Left kidney (tissue), 1 donor: ENCODE measurements at regions not wholly inside any gene's neighbourhood (a gene's known extent, or its start where the extent isn't known, plus 50 kb on each side); places are given as distances from the start of the nearest gene placed in this dataset.
"Not testable (repeated sequence)": the region's sequence is repeated elsewhere in the genome, so short reads cannot be mapped to it uniquely, and the experiment has no call there.

ENCODE experiments used
- DNase-seq: peaks from one replicate; pipeline ENCODE4 v3.0.0-alpha.2; 2013

DNA sequence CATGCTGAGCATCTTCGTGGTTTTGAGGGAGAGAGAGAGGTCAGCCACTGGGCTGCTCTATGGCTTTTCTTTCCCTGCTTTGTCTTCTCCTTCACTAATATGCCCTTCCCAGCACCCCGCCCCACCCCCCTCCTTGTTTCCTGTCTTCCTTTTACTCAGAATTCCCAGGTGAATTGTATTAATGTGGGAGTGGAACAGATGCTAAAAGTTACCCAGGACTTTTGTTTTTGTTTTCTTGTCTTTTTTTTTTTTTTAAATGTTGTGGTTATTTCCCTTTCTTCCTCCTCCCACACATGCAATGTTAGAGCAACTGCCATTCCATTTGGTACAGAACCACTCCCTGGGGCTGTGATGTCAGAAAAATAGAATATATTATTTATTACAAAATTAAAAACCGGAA lies 442.7 kb upstream of the CD180 start:
- no peak for DNase-seq

- no peak for DNase-seq
Measured at GRCh38 chr5:67636850-67637524, 440.4 kb upstream of the CD180 start.

- no peak for DNase-seq
Measured at GRCh38 chr5:67636091-67636490, 439.5 kb upstream of the CD180 start.

- not testable (repeated sequence) for DNase-seq
Measured at GRCh38 chr5:67627079-67627478, 430.5 kb upstream of the CD180 start.

- no peak for DNase-seq
Measured at GRCh38 chr5:67623078-67623477, 426.5 kb upstream of the CD180 start.

DNA sequence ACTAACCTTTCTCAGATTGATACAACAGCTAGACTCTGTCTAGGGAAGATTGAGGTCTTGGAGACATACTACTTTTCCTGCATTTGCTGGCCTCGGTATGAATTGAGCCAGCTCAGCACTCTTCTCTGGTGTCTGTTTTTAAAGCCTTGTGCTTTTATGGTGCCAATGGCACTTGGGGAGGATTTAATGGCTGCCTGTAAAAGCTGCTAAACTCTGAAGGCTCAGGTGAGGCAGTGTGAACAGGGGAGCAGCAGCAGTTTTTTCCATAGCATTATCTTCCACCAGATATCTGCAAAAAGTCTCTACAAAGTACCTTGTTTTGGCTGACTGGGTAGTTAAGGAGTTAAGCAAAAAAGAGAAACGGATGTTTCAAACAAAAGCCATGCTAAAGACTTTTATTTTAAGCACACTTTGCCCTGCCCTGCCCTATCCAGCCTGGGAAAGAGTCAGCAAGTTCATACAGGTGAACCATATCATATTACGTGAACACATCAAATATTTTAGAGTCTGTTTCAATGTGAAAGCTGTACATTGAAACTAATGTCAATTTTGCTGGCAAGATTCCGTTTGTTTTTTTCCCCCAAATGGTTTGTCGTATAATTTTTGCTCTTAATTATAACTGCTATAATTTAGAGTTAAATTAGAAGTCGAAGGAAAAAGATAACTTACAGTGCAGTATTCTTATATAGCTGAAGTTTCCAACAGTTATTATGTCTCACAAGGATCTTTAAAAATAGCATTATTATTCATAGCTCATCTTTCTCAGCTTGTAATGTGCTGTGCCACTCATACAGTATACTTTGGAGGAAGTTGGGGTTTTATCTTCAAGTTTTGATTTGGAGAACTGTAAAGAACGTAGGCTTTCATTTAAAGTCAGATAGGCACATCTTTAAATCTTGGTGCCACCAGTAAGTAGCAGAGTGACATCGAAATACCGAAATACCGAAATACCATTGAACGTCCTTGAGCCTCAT lies 424.1 kb upstream of the CD180 start:
- DNase-seq = no peak

GRCh38 chr5:67619636-67620035 lies 423.0 kb upstream of the CD180 start:
- no peak for DNase-seq

DNA sequence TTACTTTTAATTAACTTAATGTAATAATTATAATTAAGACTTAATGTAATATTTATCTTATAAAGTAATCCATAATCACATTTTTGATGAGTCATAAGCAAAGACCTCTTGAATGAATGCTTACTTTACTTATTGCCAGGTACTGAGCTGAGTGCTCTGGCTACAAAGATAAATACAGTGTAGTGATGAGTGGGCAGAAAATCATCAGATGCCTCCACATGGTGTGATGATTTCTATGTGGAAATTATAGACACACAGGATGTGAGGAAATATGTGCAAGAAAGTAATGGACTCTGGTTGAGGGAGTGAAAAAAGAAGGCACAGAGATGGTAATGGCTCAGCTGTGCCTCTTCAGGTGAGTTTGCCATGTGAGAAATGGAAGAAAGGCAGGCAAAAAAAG lies 422.6 kb upstream of the CD180 start:
- DNase-seq = no peak

GRCh38 chr5:67617051-67617450 lies 420.5 kb upstream of the CD180 start:
- DNase-seq = no peak

- no peak for DNase-seq
Measured at GRCh38 chr5:67612961-67613360, 416.4 kb upstream of the CD180 start.

GRCh38 chr5:67610186-67610912 lies 413.8 kb upstream of the CD180 start:
- no peak for DNase-seq

DNA sequence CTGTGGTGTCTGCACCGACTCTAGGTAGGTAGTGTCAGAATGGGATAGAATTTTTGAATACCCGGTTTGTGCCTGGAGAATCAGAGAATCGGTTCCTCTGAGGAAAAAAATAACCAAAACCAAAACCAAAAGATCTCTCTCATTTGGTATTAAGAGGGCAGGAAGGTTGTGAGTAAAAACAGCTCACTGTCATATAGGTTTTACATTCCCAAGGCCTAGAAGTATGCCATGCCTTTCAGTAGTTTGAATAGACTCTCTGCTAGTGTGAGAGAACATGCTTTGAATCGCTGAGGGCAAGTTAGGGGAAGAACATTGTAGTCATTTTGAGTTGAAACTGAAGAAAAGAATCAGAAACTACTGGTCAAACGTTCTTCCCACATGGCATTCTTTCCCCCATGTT lies 411.4 kb upstream of the CD180 start:
- DNase-seq = no peak

DNA sequence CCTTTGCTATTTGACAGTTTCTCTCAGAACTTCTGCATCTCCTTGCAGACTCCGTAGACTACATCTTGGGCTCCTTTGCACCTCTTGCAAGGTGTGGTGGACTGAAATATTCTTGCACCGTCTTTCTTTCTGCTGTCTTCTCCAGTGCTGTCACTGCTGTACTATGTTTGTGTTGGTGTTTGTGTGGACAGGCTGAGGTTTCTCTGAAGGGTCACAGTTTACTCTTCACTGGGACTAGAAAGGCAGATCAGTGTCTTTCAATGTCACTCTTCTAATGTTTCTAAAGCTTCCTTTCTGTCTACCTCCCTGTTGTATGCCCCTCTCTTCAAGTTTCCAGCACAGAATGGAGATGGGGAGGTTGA lies 410.0 kb upstream of the CD180 start:
- DNase-seq = no peak

- DNase-seq = no peak
Measured at GRCh38 chr5:67605730-67606585, 409.4 kb upstream of the CD180 start.

DNA sequence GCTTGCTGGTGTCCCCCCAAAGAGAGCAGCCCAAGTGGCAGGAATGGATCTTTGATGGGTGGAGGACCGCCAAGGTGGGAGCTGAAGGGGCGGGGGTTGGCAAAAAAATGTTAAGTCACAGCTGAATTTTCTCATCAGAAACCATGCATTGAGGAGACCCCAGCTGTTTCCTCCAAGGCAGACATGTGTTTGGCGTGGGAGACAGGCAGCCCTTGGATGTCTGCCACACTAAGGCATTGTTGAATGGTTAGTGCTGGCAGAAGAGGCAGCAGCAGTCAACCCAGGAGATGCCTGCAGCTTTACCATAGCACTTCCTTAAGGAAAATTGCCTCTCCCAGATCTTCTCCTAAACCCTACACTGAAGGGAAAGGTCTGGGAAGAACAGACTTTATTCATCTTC lies 394.9 kb upstream of the CD180 start:
- no peak for DNase-seq

GRCh38 chr5:67588389-67588788 lies 391.8 kb upstream of the CD180 start:
- no peak for DNase-seq

DNA sequence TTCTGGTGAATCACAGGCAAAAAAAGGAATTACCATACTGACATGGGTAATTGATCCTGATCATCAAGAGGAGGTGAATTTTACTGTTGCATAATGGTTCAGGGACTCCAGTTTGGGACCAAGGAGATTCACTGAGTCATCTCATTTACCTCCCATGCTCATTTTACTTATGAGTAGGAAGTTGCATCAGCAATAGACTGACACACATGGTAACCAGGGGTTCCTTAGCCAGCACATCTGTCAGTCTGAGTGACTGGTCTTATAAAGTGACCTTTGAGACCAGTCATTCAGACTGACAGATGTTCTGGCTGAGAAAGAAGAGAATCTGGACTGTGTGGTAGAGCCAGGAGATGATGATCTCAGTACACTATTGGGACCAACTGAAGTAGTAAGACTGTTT lies 384.6 kb upstream of the CD180 start:
- no peak for DNase-seq

DNA sequence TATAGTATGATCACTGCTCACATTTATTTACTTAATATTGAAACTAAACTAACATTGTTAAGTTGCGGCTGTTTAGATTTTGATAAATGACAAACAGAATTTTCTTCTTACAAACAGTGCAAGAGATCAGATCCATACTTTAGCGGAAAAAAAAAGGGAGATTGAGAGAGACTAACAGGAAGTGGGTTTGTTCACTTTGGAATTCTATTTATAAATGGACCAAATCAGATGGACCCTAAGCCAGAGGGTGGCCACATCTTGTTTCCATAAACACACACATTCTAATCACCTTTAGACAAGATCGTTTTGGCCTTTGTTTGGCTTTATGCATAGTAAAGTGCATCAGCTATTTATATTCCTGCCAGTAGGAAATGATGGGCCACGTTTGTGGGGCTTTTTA lies 381.4 kb upstream of the CD180 start:
- no peak for DNase-seq

- DNase-seq = no peak
Measured at GRCh38 chr5:67577424-67577823, 380.8 kb upstream of the CD180 start.

GRCh38 chr5:67576112-67576511 lies 379.5 kb upstream of the CD180 start:
- no peak for DNase-seq

DNA sequence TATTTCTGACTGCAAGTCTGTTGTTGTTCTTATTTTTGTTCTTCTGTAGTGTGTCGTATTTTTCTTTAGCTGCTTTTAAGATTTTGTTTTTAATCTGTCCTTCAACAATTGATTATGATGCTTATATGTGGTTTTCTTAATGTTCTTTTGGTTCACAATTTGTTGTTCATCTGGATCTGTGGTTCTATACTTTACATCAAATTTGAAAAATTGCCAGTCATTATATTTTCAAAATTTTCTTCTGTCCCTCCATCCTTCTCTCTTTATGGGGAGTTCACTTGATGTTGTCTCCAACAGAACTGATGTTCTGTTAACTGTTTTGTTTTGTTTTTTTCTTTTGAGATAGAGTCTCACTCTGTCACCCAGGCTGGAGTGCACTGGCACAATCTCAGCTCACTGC lies 378.5 kb upstream of the CD180 start:
- no peak for DNase-seq
